NCI-H748 treated with DMSO at 0.1 percent for 48 hours (cell line): ENCODE measurements at regions not wholly inside any gene's neighbourhood (a gene's known extent, or its start where the extent isn't known, plus 50 kb on each side); places are given as distances from the start of the nearest gene placed in this dataset.
"Not testable (repeated sequence)": the region's sequence is repeated elsewhere in the genome, so short reads cannot be mapped to it uniquely, and the experiment has no call there.

ENCODE experiments used
- DNase-seq: peaks from one replicate; lab custom pipeline; 2025; lab: John Stamatoyannopoulos, UW

DNA sequence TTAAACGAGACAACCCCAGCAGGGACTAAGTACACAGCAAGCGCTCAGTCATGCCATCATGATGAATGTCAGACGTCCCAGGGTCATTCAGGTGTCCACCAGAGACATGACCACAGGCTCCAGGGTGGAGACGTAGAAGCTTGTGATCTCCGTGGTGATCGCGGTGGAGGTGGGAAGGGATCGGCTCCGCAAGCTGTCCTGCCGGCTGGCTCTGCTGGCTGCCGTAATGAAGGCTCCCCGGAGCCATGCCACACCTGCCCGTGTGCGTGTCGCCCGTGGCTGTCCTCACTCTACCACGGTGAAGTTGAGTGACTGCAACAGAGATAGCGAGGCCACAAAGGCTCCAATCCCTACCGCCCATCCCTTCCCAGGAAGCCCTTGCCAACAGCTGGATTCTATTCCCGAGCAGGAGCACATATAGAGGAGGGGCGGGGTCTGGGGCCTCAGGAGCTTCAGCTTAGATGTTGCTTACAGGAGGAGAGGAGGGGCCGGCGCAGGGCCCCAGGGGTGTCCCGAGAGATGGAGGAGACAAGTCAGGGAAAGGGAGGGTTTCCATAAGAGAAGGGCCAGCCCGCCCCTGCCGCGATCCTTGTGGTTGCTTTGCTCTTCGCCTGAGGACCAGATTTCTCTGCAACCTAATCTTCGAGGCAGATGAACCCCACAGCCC is 332.6 kb upstream of the SFSWAP start:
- no peak for DNase-seq

DNA sequence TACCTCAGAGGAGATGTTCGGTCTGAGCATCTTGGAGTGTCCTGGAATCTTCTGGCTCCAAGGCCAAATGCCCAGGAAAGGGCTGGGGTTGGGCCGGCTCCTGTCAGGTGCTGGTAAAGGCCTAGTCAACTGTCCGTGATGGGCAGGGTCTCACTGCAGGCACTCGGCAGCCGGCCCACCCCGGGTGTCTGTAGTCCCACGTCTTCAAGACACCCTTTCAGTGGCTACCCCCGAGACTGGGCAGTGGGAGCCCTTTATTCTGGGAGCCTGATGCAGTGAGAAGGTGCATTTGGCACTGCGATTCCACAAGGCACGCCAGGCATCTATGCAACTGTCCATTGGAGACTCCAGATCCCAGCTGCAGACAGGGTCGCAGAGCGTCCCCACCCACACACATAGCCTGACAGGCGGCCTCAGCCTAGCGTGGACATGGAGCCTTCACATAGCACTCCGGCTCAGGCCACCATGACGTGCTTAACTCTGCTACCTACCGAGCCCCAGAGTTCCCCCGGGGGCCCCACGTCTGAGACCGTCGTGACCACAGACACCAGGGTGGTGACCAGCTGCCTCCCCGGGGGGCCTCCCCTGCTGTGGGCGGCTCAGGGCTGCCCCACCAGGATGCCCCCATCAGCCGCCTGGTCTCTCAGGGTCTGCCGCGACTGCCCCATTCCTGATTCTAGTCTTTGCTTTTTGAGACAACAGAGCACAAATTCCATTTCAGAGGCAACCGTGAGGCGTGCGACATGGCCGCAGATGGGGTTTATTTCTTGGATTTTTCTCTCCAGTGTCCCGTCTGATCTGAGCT is 331.8 kb upstream of the SFSWAP start:
- DNase-seq = no peak

DNA sequence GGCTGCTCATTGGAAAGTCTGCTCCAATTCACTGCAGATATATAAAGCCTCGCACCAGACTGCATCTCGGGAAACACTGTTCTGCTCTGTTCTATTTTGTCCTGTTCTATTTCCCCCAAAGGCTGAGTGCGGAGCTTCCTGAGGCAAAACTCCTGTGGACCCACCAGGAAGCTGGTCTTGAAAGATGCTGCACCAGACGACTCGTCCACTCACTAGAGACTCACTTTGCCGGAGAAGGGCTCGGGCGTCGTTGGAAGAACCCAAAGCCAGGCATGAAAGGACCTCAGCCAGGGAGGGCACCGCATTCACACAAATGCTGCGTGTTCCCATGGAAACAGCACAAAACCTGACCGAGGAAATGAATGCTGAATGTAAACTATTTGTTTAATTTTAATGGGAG is 331.2 kb upstream of the SFSWAP start:
- DNase-seq = no peak

DNA sequence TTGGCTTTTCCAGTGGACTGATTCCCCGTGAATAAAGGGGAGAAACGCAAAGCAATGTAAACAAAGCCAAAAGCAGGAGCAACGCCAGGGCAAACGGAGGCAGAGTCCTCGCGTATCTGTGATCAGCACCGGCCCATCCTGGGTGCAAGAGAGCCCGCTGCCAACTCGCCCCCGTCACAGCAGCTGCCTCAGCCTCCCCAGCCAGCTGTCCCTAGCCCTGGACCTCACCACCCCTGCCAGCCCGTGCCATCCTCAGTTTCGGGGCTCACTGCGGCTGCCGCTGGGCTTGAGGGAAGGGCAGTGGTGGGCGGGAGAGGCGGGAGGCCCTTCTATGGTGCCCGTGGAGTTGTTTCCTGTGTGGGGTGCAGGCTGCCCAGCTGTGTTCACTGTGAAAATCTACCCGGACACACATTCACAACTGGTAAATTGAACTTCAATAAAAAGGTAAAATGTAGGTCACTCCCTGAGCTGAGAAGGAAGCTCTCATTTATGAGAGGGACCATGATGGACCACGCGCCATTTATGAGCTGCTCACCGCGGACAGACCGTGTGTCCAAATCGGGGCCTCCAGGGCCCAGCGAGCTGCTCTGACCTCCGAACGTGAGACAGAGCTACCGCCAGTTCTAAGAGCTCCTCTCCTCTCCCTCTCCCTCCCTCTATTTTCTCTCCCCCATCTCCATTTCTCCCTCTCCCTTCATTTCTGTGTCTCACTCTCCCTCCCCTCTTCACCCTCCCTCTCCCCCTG is 330.5 kb upstream of the SFSWAP start:
- no peak for DNase-seq

DNA sequence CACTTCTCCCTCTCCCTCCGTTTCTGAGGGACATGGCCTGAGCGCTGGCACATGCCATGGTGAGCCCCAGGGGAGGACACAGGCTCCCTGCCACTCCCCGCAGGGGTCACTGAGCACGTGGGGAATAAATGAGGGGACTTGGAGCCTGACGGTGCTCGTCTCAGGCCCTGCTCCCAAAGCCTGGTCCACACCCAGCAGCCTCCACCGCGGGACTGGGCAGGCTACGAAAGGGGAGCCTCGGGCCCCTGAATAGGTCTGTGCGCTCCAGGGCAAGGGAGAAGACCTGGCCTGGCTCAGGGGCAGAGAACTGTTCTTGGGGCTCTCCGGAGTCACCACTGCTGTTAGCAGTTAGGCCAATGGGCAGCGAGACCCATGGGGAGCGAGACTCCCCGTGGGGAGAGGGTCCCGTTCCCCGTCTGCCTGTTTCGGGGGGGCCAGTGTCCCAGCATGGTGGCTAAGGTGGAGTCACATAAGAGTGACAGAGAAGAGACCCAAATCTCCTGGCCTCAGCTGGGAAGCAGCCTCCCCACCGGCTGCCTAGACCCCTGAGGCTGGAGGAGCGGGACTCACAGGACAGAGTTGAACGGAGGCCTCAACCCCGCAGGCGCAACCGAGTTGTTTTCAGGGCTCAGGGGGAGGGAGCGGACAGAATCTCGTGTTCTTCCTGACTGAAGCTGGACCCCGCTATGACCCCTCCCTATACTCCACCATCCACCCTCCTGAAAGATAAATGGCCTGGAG is 329.8 kb upstream of the SFSWAP start:
- no peak for DNase-seq

DNA sequence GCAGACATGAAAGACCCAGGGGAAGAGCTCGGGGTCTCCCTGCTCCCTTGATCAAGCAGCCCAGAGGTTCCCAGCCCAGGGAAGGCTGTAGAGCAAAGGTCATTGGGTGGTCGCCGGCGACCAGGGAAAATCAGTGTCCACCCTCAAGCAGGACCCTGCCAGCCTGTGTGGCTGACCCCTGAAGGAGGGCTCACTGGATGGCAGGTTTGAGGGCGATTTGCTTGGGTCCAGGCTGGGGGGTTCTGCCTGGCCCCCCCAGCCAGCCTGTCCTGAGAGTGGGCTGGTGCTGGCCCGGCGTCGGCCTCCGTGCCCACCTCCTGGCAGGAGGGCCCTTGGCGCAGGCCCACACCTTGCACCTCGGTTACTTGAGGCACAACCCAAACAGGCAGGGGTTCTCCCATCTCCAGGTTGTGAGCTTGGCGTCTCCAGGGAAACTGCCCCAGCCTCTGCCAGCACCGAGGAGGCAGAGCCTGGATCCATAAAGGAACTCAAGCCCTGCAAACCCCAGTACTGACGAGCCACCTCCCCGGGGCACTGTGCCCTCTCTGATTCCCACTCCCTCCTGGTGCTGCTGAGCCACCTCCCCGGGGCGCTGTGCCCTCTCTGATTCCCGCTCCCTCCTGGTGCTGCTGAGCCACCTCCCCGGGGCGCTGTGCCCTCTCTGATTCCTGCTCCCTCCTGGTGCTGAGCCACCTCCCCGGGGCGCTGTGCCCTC is 329.0 kb upstream of the SFSWAP start:
- no peak for DNase-seq

DNA sequence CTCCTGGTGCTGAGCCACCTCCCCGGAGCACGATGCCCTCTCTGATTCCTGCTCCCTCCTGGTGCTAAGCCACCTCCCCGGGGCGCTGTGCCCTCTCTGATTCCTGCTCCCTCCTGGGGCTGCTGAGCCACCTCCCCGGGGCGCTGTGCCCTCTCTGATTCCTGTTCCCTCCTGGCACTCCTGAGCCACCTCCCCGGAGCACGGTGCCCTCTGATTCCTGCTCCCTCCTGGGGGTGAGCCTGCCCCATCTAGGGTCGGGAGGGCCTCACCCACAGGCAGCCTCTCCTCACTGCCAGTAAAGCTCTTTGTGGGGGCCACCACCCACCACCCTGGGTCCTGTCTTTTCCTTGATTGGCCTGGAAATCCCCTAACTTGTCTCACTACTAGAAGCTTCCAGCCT is 327.6 kb upstream of the SFSWAP start:
- no peak for DNase-seq

DNA sequence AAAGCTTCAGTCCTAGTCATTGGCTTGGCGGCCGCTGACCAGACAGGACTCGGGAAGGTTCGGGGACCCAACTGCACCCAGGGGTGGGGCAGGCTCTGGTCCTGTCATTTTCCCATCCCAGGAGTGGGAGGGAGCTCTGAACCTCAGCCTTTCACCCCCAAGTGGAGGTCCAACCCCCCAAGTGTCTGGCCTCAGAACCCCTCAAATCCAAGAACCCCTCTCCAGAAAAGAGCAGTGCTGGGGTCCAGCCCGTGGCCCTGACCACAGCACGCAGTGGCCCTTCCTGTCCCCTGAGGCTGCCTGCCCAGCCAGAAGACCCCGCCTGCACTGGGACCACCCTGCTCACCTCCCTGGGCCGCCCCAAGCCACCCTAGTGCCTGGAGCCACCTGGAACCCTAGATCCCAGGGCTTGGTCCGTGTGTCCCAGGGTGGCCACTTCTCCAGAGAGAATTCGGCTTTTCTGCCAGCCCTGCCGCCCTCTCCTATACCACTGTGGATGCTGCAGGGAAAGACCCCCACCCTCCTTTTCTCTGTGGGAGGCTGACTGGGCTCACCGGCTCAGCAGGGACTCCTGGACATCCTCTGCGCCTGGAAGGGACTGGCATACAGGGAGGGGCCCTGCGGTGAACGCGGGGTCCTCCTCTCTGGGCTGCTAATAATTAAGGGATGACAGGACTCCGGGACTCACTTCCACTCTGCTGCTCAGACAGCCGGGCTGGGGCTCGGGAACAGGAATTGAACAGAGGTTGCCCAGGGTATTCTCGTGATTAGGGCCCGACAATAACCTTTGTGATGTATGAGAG is 326.9 kb upstream of the SFSWAP start:
- DNase-seq = no peak

DNA sequence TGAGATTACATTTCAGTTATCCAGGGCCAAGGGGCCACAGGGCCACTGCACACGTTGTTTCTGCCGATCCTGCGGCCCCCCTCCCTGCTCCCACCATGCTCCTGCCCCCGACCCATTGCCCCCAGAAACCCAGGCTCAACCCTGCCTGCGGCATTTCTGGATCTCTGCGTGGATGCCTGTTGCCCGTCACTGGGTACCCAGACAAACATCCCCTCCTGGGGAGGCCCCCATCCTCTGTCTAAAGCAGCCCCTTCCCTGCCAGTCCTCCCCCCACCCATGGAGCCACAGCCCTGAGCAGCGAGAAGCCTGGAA is 326.4 kb upstream of the SFSWAP start:
- no peak for DNase-seq

DNA sequence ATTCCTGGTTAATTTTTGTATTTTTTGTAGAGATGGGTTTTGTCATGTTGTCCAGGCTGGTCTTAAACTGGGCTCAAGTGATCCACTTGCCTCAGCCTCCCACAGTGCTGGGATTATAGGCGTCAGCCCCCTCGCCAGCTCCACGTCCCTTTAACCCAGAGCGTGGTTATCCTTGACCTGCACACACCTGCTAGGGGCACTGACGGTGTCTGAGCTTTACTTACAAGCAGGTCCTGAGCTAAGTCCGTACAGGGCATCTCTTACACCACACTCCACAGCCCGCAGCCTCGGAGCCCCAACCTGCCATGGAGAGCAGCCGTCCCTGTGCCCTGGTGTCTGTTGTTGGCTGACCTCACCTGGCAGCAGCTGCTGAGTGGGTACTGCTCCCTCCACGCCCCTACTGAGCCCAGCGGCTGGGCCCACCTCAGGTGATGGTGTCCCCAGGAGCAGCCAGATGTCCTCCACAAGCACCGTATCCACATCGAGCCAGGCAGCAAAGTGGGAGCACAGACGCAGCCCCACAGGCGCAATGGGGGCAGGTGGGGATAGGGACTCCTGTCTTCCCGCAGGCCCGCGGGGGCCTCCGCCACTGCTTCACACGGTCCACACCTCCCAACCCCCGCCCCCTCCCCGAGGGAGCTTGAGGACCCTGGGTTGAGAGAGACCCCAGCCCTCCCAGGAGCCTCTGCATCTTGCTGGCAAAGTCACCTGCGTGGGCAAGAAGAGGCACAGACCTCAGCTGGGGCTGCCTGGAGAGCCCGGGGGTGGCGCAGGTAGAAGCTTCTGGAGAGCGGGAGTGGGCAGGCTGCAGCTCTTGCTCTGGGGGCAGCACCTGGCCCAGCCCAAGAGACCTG is 325.4 kb upstream of the SFSWAP start:
- DNase-seq = no peak

DNA sequence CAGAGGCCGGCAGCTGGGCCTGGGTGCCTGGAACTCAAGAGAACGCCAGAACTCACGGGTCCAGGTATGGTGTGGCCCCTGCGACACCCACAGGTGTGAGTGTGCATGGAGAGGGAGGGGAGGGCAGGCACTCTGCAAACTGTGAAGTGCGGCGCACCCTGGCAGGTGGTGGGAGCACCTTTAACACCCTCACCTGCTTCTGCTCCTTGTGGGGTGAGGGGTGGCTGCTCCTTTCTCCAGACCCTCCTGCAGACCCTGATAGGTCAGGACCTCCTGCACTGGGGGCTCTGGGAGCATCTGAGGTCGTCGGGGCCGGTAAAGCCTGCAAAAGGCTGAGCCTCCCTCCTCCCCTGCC is 324.7 kb upstream of the SFSWAP start:
- no peak for DNase-seq

DNA sequence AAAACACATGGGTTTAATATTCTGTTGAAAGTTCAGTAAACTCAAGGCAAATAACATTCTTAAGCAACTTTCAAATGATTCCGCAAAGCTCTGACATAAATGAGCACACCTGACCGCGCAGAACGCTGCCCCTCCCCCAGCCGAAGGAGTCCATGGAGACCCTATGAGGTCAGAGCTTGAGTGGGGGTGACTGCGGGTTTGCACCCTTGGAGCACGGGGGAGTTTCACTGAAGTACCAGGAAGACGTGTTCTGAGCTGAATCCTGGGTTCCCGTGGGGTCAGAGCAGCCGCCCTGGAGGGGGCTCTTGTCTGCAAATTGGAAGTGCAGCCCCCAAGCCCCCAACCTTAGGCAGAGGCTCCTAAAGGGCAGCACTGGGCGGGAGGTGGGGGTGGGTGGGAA is 324.1 kb upstream of the SFSWAP start:
- DNase-seq = no peak

DNA sequence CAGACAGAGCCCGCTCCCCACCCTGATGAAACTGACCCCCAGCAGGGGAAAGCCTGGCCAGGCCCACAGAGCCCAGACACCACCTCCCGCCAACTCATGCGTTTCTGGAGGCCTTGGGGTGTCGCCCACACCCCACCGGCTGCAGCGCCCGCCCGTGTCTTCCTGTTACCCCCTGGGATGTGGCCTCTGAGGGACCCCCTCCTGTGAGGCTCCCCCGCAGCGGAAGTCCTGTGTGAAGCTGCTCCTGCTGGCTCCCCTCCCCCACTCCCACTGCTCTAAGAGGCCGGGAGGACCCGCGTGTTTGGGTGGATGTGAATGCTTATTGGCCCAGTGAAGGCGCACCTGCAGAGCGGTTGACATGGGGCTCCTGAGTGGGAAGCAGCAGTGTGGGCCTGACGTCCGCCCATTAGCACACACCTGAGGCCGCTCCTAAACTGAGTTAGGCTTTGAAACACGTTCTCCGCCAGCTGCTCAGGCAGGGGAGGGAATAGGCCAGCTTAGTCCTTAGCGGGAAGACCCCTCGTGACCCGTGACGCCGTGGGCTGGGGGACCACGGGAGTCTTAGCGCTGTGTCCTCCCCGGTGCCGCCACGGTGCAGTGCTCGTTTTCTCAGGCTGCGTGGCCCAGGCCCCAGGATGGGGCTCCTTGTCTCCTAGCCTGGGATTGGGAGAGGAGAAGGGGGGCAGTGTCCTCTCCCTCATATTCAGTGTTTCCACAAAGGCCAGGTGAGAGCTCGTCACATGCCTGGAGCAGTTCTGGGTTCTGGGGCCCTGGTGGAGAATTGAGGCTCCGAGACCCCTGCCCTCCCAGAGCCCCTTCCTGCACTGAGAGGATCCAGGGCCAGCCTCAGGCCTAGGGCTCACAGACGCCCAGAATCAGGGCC is 323.4 kb upstream of the SFSWAP start:
- DNase-seq = no peak

DNA sequence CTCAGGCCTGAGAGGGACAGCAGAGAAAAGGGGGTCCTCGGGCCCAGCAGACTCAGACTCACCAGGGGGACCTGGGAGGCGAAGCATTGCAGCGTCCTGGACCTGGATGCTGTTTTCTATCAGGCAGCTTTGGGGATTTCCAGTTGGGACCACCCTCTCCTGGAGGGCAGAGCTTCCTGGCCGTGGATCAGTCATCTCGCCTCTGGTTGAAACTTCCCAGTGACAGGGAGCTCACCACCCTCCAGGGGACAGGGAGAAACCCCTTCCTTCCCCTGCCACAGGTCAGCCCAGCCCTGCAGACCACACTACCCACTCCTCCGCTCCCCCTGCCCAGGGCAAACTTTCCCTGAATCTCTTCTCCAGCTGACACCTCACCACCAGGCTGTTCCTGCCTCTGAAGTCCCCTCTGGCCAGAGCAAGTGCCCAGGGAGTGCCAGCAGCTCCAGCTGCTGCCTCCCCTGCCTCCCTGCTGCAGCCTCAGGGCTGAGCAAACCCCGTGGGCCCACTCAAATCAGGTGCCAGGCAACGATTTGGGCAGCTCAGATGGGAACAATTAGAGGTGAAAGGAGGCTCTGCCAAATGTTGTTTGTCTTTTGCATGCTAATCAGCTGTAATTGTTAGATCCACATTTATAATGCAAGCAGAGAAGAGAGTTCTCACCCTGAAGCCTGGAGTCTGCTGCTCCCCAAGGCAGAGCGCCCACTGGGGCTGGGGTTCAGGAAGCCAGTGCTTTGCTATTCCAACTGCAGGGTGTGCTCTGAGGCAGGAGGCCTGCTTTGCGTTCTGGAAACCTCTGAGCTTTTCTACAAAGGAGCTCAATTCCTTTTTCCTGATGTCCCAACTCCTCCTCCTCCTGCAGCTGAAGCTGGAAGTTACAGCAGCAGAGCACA is 322.5 kb upstream of the SFSWAP start:
- not testable (repeated sequence) for DNase-seq

DNA sequence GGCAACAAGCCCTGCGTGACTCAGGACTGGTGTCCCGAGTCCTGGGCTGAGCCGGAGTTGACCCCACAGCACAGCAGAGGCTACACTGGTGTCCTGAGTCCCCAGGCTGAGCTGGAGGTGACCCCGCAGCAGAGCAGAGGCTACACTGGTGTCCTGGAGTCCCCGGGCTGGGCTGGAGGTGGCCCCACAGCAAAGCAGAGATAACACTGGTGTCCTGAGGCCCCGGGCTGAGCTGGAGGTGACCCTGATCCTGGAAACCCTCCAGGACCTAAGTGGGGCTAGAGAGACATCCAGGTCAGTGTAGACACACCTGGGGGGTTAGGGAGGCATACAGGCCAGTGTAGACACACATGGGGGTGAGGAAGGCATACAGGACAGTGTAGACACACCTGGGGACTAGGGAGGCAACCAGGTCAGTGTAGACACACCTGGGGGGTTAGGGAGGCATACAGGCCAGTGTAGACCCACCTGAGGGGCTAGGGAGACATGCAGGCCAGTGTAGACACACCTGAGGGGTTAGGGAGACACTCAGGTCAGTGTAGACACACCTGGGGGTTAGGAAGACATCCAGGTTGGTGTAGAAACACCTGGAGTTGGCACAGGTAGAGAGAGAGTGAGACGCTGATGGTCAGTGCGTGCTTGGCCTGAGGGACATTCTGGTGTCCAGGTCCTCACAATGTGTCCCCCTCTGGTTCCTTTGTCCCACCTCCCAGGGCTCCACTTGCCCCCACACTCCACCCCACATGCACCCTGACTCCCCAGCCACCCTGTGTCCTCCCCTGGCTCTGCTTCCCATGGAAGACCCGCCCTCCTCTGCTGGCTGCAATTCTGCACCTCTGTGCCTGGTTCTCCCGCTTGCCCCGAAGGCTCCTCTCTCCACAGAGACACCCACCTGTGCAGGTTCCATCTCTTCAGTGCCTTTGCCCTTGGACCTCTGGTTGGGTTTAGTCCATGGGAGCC is 321.6 kb upstream of the SFSWAP start:
- no peak for DNase-seq

DNA sequence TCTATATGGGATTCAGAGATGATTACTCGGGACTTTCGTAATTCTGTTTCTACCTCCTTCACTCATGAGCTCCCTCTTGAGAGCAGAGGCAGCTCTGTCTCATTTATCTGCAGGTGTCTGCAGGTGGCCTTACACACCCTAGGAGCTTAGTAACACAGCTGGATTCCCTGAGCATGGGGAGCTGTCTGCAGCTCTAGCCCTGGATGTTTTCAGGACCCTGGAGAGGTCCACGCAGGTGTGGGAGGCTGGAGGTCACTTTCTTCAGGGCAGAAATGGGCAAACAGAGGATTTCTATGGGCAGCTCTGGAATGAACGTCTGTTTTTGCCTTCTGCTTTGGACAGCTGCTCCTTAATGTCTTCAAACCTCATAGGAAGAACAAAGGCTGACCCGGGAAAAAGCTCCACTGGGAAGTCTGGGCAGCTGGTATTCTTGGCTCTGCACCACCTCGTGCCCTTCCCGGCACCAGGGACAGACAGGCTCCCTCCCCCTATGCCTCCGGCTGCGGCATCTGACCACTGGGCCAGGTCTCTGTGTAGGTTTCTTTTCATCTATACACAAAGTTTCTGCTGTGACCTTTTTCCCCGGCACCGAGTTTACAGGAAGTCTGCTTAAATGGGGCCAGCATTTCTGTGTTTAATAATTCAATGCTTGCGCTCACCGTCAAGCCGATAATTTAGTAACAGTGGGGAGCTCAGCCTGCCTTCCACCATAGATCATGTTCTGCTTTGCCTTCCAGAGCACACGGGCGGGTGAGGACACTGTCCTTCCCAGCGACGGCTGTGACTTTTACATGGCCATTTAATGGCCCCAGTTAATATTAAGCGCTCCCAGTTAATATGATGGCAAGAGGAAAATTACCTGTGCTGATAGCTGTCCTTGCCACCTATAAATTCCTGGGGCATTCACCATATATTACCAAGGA is 320.2 kb upstream of the SFSWAP start:
- DNase-seq = no peak
